Gastroesophageal sphincter (tissue), 4 donors: ENCODE measurements at regions not wholly inside any gene's neighbourhood (a gene's known extent, or its start where the extent isn't known, plus 50 kb on each side); places are given as distances from the start of the nearest gene placed in this dataset.

Source experiments
- ATAC-seq: fragments of 150-250 bp; one replicate; pipeline ENCODE4 v1.9.1; 2016; ENCODE audit warnings: mild to moderate bottlenecking, moderate library complexity
- H3K27ac ChIP-seq, 4 donors: fragments of 200-600 bp; sonication (generic) in 3 of 4; 1 replicate in 3 of 4; 2 replicates in 1 of 4; pipeline ENCODE4 v1.5.1; 2016 to 2019
- H3K27me3 ChIP-seq: fragments of 200-600 bp; sonication (generic); one replicate; pipeline ENCODE4 v1.5.1; 2019
- H3K36me3 ChIP-seq, 2 donors: fragments of 200-600 bp; sonication (generic); one replicate each; pipeline ENCODE4 v1.5.1; 2019; ENCODE audit warnings: control low read depth in 1 of 2
- H3K4me1 ChIP-seq, 3 donors: fragments of 200-600 bp; sonication (generic); 1 replicate in 2 of 3; 2 replicates in 1 of 3; pipeline ENCODE4 v1.5.1; 2016 to 2019; ENCODE audit warnings: control low read depth in 2 of 3
- H3K4me3 ChIP-seq, 2 donors: fragments of 200-600 bp; sonication (generic); one replicate each; pipeline ENCODE4 v1.5.1; 2019; ENCODE audit warnings: mild to moderate bottlenecking in 1 of 2, moderate library complexity in 1 of 2
- H3K9me3 ChIP-seq, 3 donors: fragments of 200-600 bp; sonication (generic); one replicate each; pipeline ENCODE4 v1.5.1; 2017 to 2019; ENCODE audit warnings: control low read depth in 2 of 3
- EP300 ChIP-seq: sonication (generic); formaldehyde crosslinking; IDR thresholded peaks from one replicate; pipeline ENCODE4 v1.6.1; 2017; ENCODE audit warnings: antibody characterized with exemption, mild to moderate bottlenecking
- POLR2A ChIP-seq, 2 donors: fragments of 450-650 bp; IDR thresholded peaks; one replicate each; pipeline ENCODE4 v1.6.1; 2017; ENCODE audit warnings: antibody characterized with exemption in 2 of 2, mild to moderate bottlenecking in 2 of 2, moderate library complexity in 1 of 2
- POLR2AphosphoS5 ChIP-seq: sonication (generic); formaldehyde crosslinking; IDR thresholded peaks from one replicate; pipeline ENCODE4 v1.6.1; 2017; ENCODE audit warnings: antibody characterized with exemption
- WGBS, 2 donors: methylation state at CpG; one replicate each; pipeline ENCODE4 v1.1.5; 2018; ENCODE audit warnings: low coverage in 1 of 2; 5-methylcytosine and 5-hydroxymethylcytosine counted together
- TF ChIP-seq, protein P1 (sequence below), 4 experiments: fragments of 200-600 bp in 2 of 4; fragments of 450-650 bp in 2 of 4; sonication (generic) in 1 of 4; IDR thresholded peaks; one replicate each; pipeline ENCODE4 v1.5.1; 2017 to 2019; ENCODE audit warnings: antibody characterized with exemption in 4 of 4, mild to moderate bottlenecking in 2 of 4, moderate library complexity in 2 of 4

GRCh38 chr12:19855851-19856250, 416.6 kb downstream of the AEBP2 start:
- ATAC-seq, result no peak
- Histone ChIP-seq H3K27me3 (no peaks in the 10 kb centered on the region), H3K27ac (peak overlapping the region; percentile 58 to 80 (median 65))

GRCh38 chr12:19856389-19856788, 417.1 kb downstream of the AEBP2 start:
- Histone ChIP-seq H3K27ac (peak overlapping the region; percentile 58 to 80 (median 65)), H3K27me3 (no peaks in the 10 kb centered on the region), H3K9me3 (no peaks in the 10 kb centered on the region), H3K4me1 (peaks cover 4 to 21% (median 6%) of the 10 kb centered on the region in 3 donors), H3K36me3 (no peaks in the 10 kb centered on the region), H3K4me3 (peak overlapping the region in 1 of 2 donors; percentile 5)
- TF ChIP-seq POLR2A (IDR thresholded peaks at IDR 0.05), result no peak
- peak; percentile 52 for TF ChIP-seq POLR2AphosphoS5
- no peak for TF ChIP-seq EP300
- WGBS, 2 donors, result 16 to 35% methylated on average over 5 of the region's 5 CpGs
- ATAC-seq, result no peak

More at GRCh38 chr12:19855851-19856250, 416.6 kb downstream of the AEBP2 start:
- peaks cover 4 to 21% (median 6%) of the 10 kb centered on the region in 3 donors for H3K4me1 ChIP-seq
- TF ChIP-seq POLR2A (IDR thresholded peaks at IDR 0.05) (no peak), EP300 (no peak), POLR2AphosphoS5 (no peak)
- TF ChIP-seq, protein P1, sequence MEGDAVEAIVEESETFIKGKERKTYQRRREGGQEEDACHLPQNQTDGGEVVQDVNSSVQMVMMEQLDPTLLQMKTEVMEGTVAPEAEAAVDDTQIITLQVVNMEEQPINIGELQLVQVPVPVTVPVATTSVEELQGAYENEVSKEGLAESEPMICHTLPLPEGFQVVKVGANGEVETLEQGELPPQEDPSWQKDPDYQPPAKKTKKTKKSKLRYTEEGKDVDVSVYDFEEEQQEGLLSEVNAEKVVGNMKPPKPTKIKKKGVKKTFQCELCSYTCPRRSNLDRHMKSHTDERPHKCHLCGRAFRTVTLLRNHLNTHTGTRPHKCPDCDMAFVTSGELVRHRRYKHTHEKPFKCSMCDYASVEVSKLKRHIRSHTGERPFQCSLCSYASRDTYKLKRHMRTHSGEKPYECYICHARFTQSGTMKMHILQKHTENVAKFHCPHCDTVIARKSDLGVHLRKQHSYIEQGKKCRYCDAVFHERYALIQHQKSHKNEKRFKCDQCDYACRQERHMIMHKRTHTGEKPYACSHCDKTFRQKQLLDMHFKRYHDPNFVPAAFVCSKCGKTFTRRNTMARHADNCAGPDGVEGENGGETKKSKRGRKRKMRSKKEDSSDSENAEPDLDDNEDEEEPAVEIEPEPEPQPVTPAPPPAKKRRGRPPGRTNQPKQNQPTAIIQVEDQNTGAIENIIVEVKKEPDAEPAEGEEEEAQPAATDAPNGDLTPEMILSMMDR (IDR thresholded peaks at IDR 0.05), result no peak
- no peaks in the 10 kb centered on the region for H3K36me3 ChIP-seq
- WGBS, 2 donors, result 21 to 28% methylated on average over 4 of the region's 4 CpGs
- no peak overlapping the region for H3K4me3 ChIP-seq
- no peaks in the 10 kb centered on the region for H3K9me3 ChIP-seq

DNA sequence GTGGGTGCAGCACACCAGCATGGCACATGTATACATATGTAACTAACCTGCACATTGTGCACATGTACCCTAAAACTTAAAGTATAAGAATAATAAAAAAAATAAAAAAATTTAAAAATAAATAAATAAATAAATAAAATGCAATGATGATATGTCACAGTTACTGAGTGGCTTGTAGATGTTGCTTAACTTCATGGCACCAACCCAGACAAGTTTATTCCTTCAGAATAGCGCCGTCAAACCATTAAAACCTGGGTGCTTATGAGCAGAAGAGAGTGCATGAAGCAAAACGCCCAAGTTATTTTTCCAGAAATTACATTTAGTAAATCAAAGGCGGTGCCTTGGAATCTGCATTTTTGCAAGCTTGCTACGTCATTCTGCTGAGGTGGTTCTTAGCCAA, 417.9 kb downstream of the AEBP2 start:
- Histone ChIP-seq H3K4me3 (no peak overlapping the region), H3K27ac (peak overlapping the region in 3 of 4 donors; percentile 61 to 80 (median 69))
- ATAC-seq, result no peak

DNA sequence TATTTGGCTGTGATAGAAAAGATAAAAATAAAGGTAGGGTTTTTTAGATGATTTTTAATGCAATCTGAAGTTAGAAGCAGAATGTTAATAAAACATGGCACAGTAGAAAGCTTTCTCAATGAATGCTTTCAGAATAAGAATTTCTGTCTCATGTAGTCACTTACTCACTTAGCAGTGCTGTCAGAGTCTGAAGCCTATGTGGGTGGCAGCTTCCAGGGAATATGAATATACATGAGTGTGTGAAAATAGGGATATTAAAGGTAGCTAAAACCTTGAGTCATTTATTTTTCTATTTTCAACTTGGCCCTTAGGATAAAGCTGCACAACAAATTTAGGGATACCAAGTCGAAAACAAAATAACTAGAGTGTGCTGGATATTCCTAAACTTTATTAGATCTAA, 427.9 kb downstream of the AEBP2 start:
- no peak for ATAC-seq
- Histone ChIP-seq H3K4me3 (no peak overlapping the region), H3K36me3 (no peaks in the 10 kb centered on the region), H3K27ac (no peak overlapping the region), H3K4me1 (peaks cover 0 to 19% (median 0%) of the 10 kb centered on the region in 3 donors), H3K9me3 (no peaks in the 10 kb centered on the region), H3K27me3 (no peaks in the 10 kb centered on the region)
- 76 to 94% methylated on average over 1 of the region's 1 CpG for WGBS, 2 donors
- TF ChIP-seq, protein P1 (IDR thresholded peaks at IDR 0.05), result no peak
- TF ChIP-seq EP300 (no peak), POLR2AphosphoS5 (no peak), POLR2A (IDR thresholded peaks at IDR 0.05) (no peak)

More for the DNA sequence above, 417.9 kb downstream of the AEBP2 start:
- WGBS, 2 donors, result 91 to 94% methylated on average over 5 of the region's 5 CpGs
- no peak for TF ChIP-seq POLR2AphosphoS5
- no peak for TF ChIP-seq POLR2A (IDR thresholded peaks at IDR 0.05)
- no peak for TF ChIP-seq EP300
- TF ChIP-seq, protein P1 (IDR thresholded peaks at IDR 0.05), result no peak
- Histone ChIP-seq H3K9me3 (no peaks in the 10 kb centered on the region), H3K36me3 (no peaks in the 10 kb centered on the region), H3K27me3 (no peaks in the 10 kb centered on the region), H3K4me1 (peaks cover 4 to 21% (median 6%) of the 10 kb centered on the region in 3 donors)

GRCh38 chr12:19867970-19868369, 428.7 kb downstream of the AEBP2 start:
- peaks cover 0 to 19% (median 0%) of the 10 kb centered on the region in 3 donors for H3K4me1 ChIP-seq
- no peak overlapping the region for H3K27ac ChIP-seq
- TF ChIP-seq POLR2A (IDR thresholded peaks at IDR 0.05) (no peak), EP300 (no peak), POLR2AphosphoS5 (no peak)
- TF ChIP-seq, protein P1 (IDR thresholded peaks at IDR 0.05), result no peak
- H3K9me3 ChIP-seq, result no peaks in the 10 kb centered on the region
- H3K4me3 ChIP-seq, result no peak overlapping the region
- no peaks in the 10 kb centered on the region for H3K27me3 ChIP-seq
- ATAC-seq, result no peak
- H3K36me3 ChIP-seq, result no peaks in the 10 kb centered on the region
- 24 to 25% methylated on average over 2 of the region's 2 CpGs for WGBS, 2 donors
